T-helper 1 cell treated with Interleukin-12 subunit alpha and Interleukin-12 subunit beta and Interleukin-4 antibody, amounts not matched to agents 30 μg/mL and 1 μg/mL, for 36 hours (primary cell): ENCODE measurements at regions not wholly inside any gene's neighbourhood (a gene's known extent, or its start where the extent isn't known, plus 50 kb on each side); places are given as distances from the start of the nearest gene placed in this dataset.

ENCODE experiments used
- H3K27ac Mint-ChIP-seq: one replicate; pipeline ENCODE4 v1.8.0; 2021; ENCODE audit warnings: mild to moderate bottlenecking, mixed read lengths
- H3K27me3 Mint-ChIP-seq: one replicate; pipeline ENCODE4 v1.8.0; 2021; ENCODE audit warnings: low read depth, mixed read lengths
- H3K36me3 Mint-ChIP-seq: one replicate; pipeline ENCODE4 v1.8.0; 2021; ENCODE audit warnings: low read depth, mixed read lengths
- H3K4me1 Mint-ChIP-seq: one replicate; pipeline ENCODE4 v1.8.0; 2021; ENCODE audit warnings: low read depth, mixed read lengths
- H3K4me3 Mint-ChIP-seq: one replicate; pipeline ENCODE4 v1.8.0; 2021; ENCODE audit warnings: mild to moderate bottlenecking, moderate library complexity, mixed read lengths
- H3K9me3 Mint-ChIP-seq: one replicate; pipeline ENCODE4 v1.8.0; 2021; ENCODE audit warnings: mixed read lengths

DNA sequence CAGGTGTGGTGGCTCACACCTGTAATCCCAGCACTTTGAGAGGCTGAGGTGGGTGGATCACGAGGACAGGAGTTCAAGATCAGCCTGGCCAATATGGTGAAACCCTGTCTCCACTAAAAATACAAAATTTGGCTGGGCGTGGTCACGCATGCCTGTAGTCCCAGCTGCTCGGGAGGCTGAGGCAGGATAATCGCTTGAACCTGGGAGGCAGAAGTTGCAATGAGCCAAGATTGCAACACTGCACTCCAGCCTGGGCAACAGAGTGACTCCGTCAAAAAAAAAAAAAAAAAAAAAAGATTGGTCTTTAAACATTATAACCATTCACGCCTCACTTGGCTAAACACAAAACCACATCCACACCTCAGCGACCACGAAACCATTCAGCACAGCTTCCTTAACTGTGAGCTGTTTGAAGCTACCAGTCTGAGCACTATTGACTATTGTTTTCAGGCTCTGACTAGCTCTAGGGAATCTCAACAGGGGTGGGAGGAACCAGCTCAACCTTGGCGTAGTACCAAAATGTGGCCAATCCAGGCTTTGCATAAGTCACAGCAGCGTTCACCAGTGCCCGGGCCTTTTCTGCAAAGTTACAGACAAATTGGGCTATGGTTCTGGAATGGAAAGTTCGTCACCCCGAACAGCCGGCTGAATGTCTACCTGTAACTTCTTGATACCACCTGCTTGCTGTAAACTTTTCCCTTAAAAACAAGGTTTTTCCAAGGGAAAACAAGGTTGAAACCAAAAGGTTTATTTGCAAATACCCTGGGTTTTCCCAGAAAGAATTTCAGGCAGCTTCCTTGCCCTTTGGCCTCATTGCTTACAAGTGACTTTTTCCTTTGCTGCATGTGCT lies 73.6 kb upstream of the DHX15 start:
- Mint-ChIP-seq H3K36me3 (no peaks in the 10 kb centered on the region), H3K4me3 (no peak overlapping the region), H3K27ac (no peak overlapping the region), H3K27me3 (peaks cover 12% of the 10 kb centered on the region), H3K4me1 (peaks cover 11% of the 10 kb centered on the region), H3K9me3 (no peaks in the 10 kb centered on the region)

DNA sequence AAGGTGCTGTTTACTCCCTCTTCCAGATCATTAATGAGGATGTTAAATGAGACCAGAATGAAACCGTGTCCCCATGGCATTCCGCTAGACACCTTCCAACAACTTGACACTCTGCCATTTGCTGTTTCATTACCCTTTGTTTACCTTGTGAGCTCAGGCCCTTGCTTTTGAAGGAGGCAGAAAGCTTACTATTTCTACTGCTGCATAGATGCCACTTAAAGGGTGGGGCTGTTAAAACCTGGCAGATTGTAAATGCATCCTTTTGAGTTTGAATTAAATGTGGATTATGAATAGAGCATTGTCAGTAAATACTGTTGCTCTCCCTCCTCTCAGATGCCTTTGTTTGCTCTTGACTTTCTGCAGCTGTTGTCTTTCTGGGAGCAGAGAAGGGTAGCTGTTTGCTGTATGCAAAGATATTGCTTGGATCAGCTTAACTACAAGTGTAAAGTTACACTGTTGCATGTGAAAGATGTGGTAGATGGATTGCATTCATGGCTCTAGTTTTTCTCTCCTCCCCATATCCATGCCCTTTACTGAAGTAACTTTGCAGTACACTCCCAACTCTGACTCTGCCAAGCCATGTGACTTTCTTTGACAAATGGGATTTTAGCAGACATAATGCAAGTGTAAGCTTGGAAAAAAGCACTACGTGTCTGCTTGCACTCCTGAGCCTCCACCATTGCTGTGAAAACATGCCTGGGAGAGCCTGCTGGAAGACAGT lies 75.0 kb upstream of the DHX15 start:
- Mint-ChIP-seq H3K27ac (no peak overlapping the region), H3K9me3 (no peaks in the 10 kb centered on the region), H3K4me1 (peaks cover 11% of the 10 kb centered on the region), H3K4me3 (no peak overlapping the region), H3K36me3 (no peaks in the 10 kb centered on the region), H3K27me3 (peaks cover 12% of the 10 kb centered on the region)

DNA sequence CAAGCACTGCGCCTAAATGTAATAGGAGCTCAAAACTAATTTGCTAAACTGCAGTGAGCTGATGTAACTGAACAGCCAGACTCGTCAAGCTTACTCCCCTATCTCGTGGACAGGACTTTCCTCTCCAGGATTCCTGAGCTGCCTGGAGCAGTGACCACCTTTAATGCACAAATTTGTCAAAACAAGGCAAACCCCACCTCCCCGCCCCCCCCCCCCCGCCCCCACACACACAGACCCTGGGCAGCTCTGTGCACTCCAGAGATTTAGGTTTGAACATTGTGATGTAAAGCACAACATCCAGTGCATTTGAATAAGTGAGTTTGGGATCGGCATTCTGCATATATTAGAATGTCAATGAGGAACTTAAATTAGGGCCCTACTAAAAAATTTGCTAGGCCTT lies 77.7 kb upstream of the DHX15 start:
- H3K4me3 Mint-ChIP-seq: no peak overlapping the region
- H3K27ac Mint-ChIP-seq: no peak overlapping the region
- peaks cover 8% of the 10 kb centered on the region for H3K4me1 Mint-ChIP-seq
- no peaks in the 10 kb centered on the region for H3K36me3 Mint-ChIP-seq
- no peaks in the 10 kb centered on the region for H3K9me3 Mint-ChIP-seq
- peaks cover 12% of the 10 kb centered on the region for H3K27me3 Mint-ChIP-seq

DNA sequence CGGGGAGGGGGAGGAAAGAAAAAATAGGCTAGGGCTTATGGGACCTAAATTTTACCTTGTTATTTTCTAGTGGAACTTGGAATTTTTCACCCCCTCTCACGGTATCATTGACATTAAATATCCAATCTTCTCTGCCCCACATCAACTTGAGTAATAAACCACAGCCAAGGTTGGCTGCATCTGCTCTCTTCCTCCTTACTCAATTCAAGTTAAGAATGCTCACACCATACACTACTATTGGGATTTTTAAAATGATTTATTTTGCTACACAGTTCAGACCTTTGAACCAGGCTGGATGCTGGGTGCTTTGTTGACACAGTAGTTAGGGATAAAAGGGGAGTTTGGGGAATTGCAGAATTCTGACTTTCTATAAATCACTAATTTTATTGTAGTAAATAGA lies 78.2 kb upstream of the DHX15 start:
- no peak overlapping the region for H3K4me3 Mint-ChIP-seq
- H3K36me3 Mint-ChIP-seq: no peaks in the 10 kb centered on the region
- H3K27ac Mint-ChIP-seq: no peak overlapping the region
- peaks cover 8% of the 10 kb centered on the region for H3K4me1 Mint-ChIP-seq
- H3K9me3 Mint-ChIP-seq: no peaks in the 10 kb centered on the region
- H3K27me3 Mint-ChIP-seq: peaks cover 12% of the 10 kb centered on the region

DNA sequence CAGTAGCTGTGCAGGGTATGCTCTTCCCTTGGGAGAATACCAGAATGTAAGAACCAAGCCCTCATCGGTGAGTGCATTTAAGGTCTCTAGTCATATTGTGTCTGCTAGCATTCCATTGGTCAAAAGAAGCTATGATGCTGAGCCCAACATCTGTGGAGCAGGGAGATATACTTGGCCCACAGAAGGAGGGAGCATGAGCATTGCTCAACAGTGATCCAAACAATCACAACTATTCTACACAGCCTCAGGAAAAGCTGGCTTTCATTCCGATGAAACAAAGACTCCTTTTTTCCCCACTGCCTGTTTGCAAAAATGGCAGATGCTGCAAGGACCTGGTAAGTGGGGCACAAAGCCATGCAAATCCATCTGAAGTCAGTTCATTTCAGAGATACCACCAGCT lies 80.6 kb upstream of the DHX15 start:
- Mint-ChIP-seq H3K27me3 (peaks cover 4% of the 10 kb centered on the region), H3K4me3 (no peak overlapping the region), H3K4me1 (no peaks in the 10 kb centered on the region), H3K36me3 (no peaks in the 10 kb centered on the region), H3K27ac (no peak overlapping the region), H3K9me3 (no peaks in the 10 kb centered on the region)

DNA sequence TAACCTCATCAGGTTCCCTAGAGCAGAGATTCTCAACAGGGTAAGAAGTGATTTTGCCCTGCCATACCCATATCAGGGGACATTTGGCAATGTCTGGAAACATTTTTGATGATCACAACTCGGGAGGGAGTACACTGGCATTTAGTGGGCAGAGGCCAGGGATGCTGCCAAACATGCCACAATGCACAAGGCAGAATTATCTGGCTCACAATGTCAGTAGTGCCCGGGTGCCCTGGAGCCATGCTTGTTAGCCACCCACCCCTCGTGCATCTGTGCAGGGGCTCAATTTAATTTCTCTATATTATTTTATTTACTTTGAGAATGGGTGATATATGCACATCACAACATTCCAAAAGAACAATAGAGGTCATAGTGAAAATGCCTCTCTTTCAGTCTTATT lies 82.0 kb upstream of the DHX15 start:
- H3K9me3 Mint-ChIP-seq: no peaks in the 10 kb centered on the region
- no peaks in the 10 kb centered on the region for H3K36me3 Mint-ChIP-seq
- no peak overlapping the region for H3K27ac Mint-ChIP-seq
- H3K4me3 Mint-ChIP-seq: no peak overlapping the region
- no peaks in the 10 kb centered on the region for H3K4me1 Mint-ChIP-seq
- peaks cover 4% of the 10 kb centered on the region for H3K27me3 Mint-ChIP-seq

DNA sequence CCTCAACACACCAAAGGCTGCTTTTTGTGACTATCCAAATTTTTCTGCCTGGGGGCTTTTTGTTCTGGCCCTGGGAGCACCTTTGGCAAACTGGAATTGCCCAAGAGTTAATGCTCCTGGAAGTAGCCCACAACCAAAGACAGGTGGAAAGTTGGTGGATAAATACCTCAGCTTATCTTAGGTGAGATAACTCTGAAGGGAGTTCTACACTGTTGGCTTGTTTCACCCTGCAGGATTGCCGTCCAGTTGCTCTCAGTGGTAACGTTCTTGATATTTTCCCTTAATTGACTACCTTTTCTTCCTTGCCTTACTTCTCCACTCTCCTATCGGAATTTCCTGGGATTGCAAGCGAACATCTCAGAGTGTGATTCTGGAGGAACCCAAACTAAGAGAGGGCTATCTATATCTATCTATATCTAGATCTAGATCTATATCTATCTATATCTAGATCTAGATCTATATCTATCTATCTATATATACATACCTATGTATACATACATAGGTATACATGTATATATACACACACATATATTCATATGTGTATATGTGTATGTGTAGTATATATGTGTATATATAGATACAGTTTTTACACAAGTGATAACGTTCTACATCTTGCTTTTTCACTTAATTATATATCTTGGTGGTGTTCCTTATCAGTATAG lies 82.6 kb upstream of the DHX15 start:
- no peaks in the 10 kb centered on the region for H3K4me1 Mint-ChIP-seq
- H3K27me3 Mint-ChIP-seq: peaks cover 4% of the 10 kb centered on the region
- H3K4me3 Mint-ChIP-seq: no peak overlapping the region
- H3K36me3 Mint-ChIP-seq: no peaks in the 10 kb centered on the region
- no peaks in the 10 kb centered on the region for H3K9me3 Mint-ChIP-seq
- H3K27ac Mint-ChIP-seq: no peak overlapping the region

DNA sequence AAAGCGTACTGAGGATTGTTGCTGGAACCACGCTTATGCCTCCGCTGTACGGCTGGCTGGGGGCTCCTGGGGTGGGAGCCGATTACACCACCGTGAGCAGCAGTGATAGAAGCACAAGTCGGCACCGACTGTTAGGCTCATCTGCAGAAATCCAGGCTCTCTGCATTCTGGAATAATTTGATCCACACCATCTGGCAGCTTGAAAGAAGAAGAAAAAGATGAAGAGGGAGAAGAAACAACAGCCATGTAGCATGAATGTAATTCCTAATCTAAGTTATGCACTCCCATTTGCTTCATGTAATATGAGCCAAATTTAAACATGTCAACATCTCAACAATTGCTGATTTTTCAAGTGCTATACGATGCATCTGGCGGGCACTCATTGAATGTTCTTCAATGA lies 84.6 kb upstream of the DHX15 start:
- Mint-ChIP-seq H3K4me1 (no peaks in the 10 kb centered on the region), H3K4me3 (no peak overlapping the region), H3K36me3 (no peaks in the 10 kb centered on the region), H3K27ac (no peak overlapping the region), H3K9me3 (no peaks in the 10 kb centered on the region), H3K27me3 (no peaks in the 10 kb centered on the region)

DNA sequence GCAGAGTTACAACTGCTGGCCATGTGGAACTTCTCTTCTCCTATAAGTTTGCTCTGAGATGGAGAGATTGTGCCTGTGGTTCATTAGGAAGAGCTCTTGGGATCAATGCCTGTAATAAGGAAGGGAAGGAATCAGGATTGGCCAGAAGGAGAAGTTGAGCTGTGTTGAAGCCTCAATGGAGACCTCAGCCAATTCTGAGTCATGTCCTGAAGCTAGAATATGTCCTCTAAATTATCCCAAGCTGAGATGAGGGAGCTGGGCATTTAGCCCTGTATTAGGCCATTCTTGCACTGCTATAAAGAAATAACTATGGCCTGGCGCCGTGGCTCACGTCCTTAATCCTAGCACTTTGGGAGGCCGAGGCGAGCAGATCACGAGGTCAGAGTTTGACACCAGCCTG lies 85.4 kb upstream of the DHX15 start:
- no peaks in the 10 kb centered on the region for H3K9me3 Mint-ChIP-seq
- H3K4me3 Mint-ChIP-seq: no peak overlapping the region
- no peaks in the 10 kb centered on the region for H3K4me1 Mint-ChIP-seq
- H3K36me3 Mint-ChIP-seq: no peaks in the 10 kb centered on the region
- H3K27ac Mint-ChIP-seq: no peak overlapping the region
- H3K27me3 Mint-ChIP-seq: no peaks in the 10 kb centered on the region

DNA sequence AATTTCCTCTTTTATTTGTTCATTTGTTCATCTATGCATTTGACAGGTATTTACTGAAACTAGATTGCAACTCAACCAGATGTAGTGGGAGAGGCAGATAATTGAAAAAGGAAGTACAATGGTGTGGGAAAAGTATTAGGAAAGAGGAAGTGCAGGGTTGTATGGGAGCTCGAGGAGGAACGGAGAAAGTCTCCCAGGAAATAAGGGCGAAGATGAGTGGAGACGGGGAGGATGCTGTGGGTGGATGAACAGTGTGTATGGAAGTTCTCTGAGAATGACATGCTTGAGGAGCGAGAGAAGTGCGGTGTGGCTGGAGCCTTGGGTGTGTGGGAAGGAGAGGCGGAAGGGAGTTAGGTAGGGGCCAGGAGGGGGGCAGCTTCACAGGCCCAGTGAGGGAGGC lies 87.5 kb upstream of the DHX15 start:
- Mint-ChIP-seq H3K27ac (no peak overlapping the region), H3K36me3 (no peaks in the 10 kb centered on the region), H3K27me3 (no peaks in the 10 kb centered on the region), H3K4me1 (no peaks in the 10 kb centered on the region), H3K4me3 (no peak overlapping the region), H3K9me3 (no peaks in the 10 kb centered on the region)

DNA sequence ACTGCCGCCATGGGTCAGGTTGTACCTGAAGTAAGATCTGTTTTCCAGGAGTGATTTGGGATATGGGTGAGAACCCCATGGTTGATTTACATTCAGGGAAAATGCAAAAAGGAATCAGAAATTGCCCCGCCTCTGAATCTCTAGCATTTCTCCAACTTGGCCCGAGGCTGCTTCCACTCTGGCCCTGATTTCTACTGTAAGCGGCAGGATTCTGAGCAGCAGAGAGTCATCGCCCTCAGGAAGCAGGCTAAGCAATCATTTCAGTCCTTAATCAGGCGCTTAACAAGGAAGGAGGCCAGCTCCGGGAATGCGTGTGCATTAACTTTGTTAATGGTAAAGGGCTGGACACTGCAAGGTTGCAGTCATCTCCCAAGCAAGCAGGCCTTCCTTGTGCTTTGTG lies 88.5 kb upstream of the DHX15 start:
- H3K9me3 Mint-ChIP-seq: no peaks in the 10 kb centered on the region
- H3K4me1 Mint-ChIP-seq: no peaks in the 10 kb centered on the region
- no peaks in the 10 kb centered on the region for H3K27me3 Mint-ChIP-seq
- H3K36me3 Mint-ChIP-seq: no peaks in the 10 kb centered on the region
- H3K4me3 Mint-ChIP-seq: no peak overlapping the region
- H3K27ac Mint-ChIP-seq: no peak overlapping the region

DNA sequence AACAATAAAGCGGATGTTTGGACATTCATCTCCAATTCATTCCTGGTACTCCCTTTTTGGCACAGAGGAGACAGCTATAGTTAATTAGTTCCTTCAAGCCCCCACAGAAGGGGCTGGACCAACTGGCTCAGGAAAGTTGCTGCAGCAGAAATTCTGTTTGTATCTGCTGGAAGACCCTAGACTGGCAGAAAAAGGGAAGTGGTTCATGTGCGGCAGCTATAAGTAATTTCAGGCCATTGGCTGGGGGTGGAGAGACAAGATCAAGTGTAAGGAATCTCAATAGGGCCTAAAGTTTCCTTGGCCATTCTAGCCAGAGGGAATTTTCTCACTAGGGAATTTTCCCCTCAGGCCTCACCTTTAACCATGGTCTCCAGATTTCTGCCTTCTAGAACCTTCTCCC lies 89.9 kb upstream of the DHX15 start:
- H3K36me3 Mint-ChIP-seq: no peaks in the 10 kb centered on the region
- no peak overlapping the region for H3K4me3 Mint-ChIP-seq
- H3K9me3 Mint-ChIP-seq: no peaks in the 10 kb centered on the region
- H3K27me3 Mint-ChIP-seq: no peaks in the 10 kb centered on the region
- H3K27ac Mint-ChIP-seq: no peak overlapping the region
- no peaks in the 10 kb centered on the region for H3K4me1 Mint-ChIP-seq

DNA sequence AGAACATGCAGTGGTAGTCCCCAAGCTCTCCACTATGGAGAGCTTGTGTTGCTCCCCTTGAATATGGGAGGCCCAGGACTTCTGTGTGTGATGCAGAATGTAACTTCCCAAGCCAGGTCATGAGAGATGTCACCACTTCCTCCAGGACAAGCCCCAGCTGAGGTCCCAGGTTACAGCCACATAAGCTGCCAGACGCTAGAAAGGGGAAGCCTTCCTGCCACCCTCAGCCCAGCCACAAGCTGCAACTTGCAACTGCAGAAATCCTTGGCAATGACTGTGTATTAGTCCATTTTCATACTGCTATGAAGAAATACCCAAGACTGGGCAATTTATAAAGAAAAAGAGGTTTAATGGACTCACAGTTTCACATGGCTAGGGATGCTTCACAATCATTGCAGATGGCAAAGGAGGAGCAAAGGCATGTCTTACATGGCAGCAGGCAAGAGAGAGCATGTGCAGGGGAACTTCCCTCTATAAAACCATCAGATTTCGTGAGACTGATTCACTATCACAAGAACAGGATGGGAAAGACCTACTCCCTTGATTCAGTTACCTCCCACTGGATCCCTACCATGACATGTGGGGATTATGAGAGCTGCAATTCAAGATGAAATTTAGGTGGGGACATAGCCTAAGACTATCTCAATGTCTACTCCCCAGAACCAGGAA lies 91.5 kb upstream of the DHX15 start:
- H3K27me3 Mint-ChIP-seq: no peaks in the 10 kb centered on the region
- H3K4me3 Mint-ChIP-seq: no peak overlapping the region
- H3K4me1 Mint-ChIP-seq: no peaks in the 10 kb centered on the region
- no peak overlapping the region for H3K27ac Mint-ChIP-seq
- H3K9me3 Mint-ChIP-seq: no peaks in the 10 kb centered on the region
- no peaks in the 10 kb centered on the region for H3K36me3 Mint-ChIP-seq

DNA sequence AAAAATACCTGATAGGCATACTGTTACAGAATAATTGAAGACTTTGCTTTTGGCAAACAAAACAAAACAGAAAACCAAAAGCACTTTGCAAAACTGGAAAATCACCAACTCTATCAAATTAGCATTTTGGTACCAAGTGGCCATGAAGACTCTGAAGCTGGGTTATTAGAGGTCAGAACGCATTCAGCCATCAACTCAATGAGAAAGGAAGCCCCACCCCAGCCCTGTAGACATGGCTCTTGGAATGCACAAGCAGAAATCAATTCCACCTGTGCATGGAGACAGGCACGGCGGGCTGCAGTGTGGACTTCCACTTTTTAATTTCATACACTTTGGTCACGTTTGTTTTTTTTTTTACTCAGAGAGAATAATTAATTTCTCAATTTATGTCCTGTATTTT lies 93.6 kb upstream of the DHX15 start:
- Mint-ChIP-seq H3K9me3 (no peaks in the 10 kb centered on the region), H3K4me1 (no peaks in the 10 kb centered on the region), H3K4me3 (no peak overlapping the region), H3K27ac (no peak overlapping the region), H3K27me3 (no peaks in the 10 kb centered on the region), H3K36me3 (no peaks in the 10 kb centered on the region)
